H9 (cell line): ENCODE measurements at regions not wholly inside any gene's neighbourhood (a gene's known extent, or its start where the extent isn't known, plus 50 kb on each side); places are given as distances from the start of the nearest gene placed in this dataset.

ENCODE experiments used
- DNase-seq: peaks from one replicate; pipeline ENCODE4 v3.0.0-alpha.2; 2017
- H2AFZ ChIP-seq: one replicate; pipeline ENCODE4 v1.6.1; 2013; ENCODE audit warnings: mild to moderate bottlenecking, low read length, control low read depth, moderate library complexity
- H2AK5ac ChIP-seq: 2 replicates; pipeline ENCODE4 v1.6.1; 2013; ENCODE audit warnings: low read length, control low read depth, mixed read lengths; ENCODE audit not compliant: insufficient read length
- H2BK120ac ChIP-seq: one replicate; pipeline ENCODE4 v1.6.1; 2013; ENCODE audit warnings: low read depth, mild to moderate bottlenecking, low read length, control low read depth, inconsistent platforms; ENCODE audit not compliant: poor library complexity, severe bottlenecking
- H2BK12ac ChIP-seq: 2 replicates; pipeline ENCODE4 v1.6.1; 2013; ENCODE audit warnings: low read length, control low read depth, mixed read lengths, low read depth; ENCODE audit not compliant: insufficient read length
- H2BK15ac ChIP-seq: 2 replicates; pipeline ENCODE4 v1.6.1; 2013; ENCODE audit warnings: low read depth, low read length, control low read depth
- H2BK20ac ChIP-seq: one replicate; pipeline ENCODE4 v1.6.1; 2013; ENCODE audit warnings: low read depth, mild to moderate bottlenecking, low read length, control low read depth, inconsistent platforms; ENCODE audit not compliant: poor library complexity, severe bottlenecking
- H2BK5ac ChIP-seq: 2 replicates; pipeline ENCODE4 v1.6.1; 2013; ENCODE audit warnings: low read length, control low read depth, mixed read lengths; ENCODE audit not compliant: insufficient read length
- H3K14ac ChIP-seq: 2 replicates; pipeline ENCODE4 v1.6.1; 2013; ENCODE audit warnings: low read length, control low read depth; ENCODE audit not compliant: insufficient read depth
- H3K18ac ChIP-seq: 2 replicates; pipeline ENCODE4 v1.6.1; 2013; ENCODE audit warnings: low read depth, mild to moderate bottlenecking, mixed read lengths, low read length, control low read depth; ENCODE audit not compliant: insufficient read length
- H3K23ac ChIP-seq: 2 replicates; pipeline ENCODE4 v1.6.1; 2013; ENCODE audit warnings: low read length, control low read depth, mixed read lengths, low read depth; ENCODE audit not compliant: insufficient read length
- H3K23me2 ChIP-seq: 2 replicates; pipeline ENCODE4 v1.6.1; 2013; ENCODE audit warnings: low read depth, mild to moderate bottlenecking, mixed read lengths, low read length, control low read depth; ENCODE audit not compliant: insufficient read length, poor library complexity, severe bottlenecking
- H3K27ac ChIP-seq: 2 replicates; pipeline ENCODE4 v1.5.1; 2013; ENCODE audit warnings: low read length, control low read depth, mixed read lengths, low read depth; ENCODE audit not compliant: insufficient read length
- H3K27me3 ChIP-seq: 2 replicates; pipeline ENCODE4 v1.6.1; 2013; ENCODE audit warnings: low read length, control low read depth, inconsistent platforms; ENCODE audit not compliant: insufficient read depth
- H3K4ac ChIP-seq: 2 replicates; pipeline ENCODE4 v1.6.1; 2013; ENCODE audit warnings: low read depth, mild to moderate bottlenecking, control low read depth, inconsistent platforms, low read length, moderate library complexity
- H3K4me1 ChIP-seq: 2 replicates; pipeline ENCODE4 v1.6.1; 2013; ENCODE audit warnings: low read length, control low read depth, inconsistent platforms; ENCODE audit not compliant: insufficient read depth
- H3K4me2 ChIP-seq: 2 replicates; pipeline ENCODE4 v1.6.1; 2013; ENCODE audit warnings: low read length, control low read depth, mixed read lengths; ENCODE audit not compliant: insufficient read length, insufficient read depth
- H3K56ac ChIP-seq: 2 replicates; pipeline ENCODE4 v1.6.1; 2013; ENCODE audit warnings: low read depth, mild to moderate bottlenecking, mixed read lengths, low read length, control low read depth; ENCODE audit not compliant: insufficient read length
- H3K79me1 ChIP-seq: 2 replicates; pipeline ENCODE4 v1.6.1; 2013; ENCODE audit warnings: low read depth, mild to moderate bottlenecking, moderate library complexity, low read length, control low read depth, inconsistent platforms; ENCODE audit not compliant: insufficient read depth, poor library complexity, severe bottlenecking
- H3K79me2 ChIP-seq: 2 replicates; pipeline ENCODE4 v1.6.1; 2013; ENCODE audit warnings: low read length, control low read depth, inconsistent platforms; ENCODE audit not compliant: insufficient read depth
- H3K9ac ChIP-seq: 2 replicates; pipeline ENCODE4 v1.6.1; 2013; ENCODE audit warnings: low read length, control low read depth, mixed read lengths; ENCODE audit not compliant: insufficient read length; ENCODE audit errors: extremely low read depth
- H3K9me3 ChIP-seq: one replicate; pipeline ENCODE4 v1.6.1; 2013; ENCODE audit warnings: low read depth, low read length, inconsistent platforms; ENCODE audit not compliant: control insufficient read depth
- H3T11ph ChIP-seq: one replicate; pipeline ENCODE4 v1.6.1; 2013; ENCODE audit warnings: mild to moderate bottlenecking, low read length, control low read depth, inconsistent platforms
- H4K20me1 ChIP-seq: one replicate; pipeline ENCODE4 v1.6.1; 2013; ENCODE audit not compliant: control insufficient read depth, insufficient read length, insufficient read depth
- H4K5ac ChIP-seq: 2 replicates; pipeline ENCODE4 v1.6.1; 2013; ENCODE audit warnings: low read depth, mild to moderate bottlenecking, mixed read lengths, low read length, control low read depth; ENCODE audit not compliant: insufficient read length
- H4K8ac ChIP-seq: replicated peaks from 2 replicates; pipeline ENCODE4 v1.6.1; 2013; ENCODE audit warnings: low read length, control low read depth, mixed read lengths, low read depth; ENCODE audit not compliant: insufficient read length
- H4K91ac ChIP-seq: 2 replicates; pipeline ENCODE4 v1.6.1; 2013; ENCODE audit warnings: low read depth, mild to moderate bottlenecking, moderate library complexity, mixed read lengths, low read length, control low read depth; ENCODE audit not compliant: insufficient read length
- H3K27ac Mint-ChIP-seq, 3 experiments: 2 replicates in 2 of 3; 3 replicates in 1 of 3; pipeline ENCODE4 v1.8.0; 2020 to 2021; ENCODE audit warnings: mixed read lengths in 3 of 3, mild to moderate bottlenecking in 1 of 3, moderate library complexity in 1 of 3
- H3K27me3 Mint-ChIP-seq: 2 replicates; pipeline ENCODE4 v1.8.0; 2021; ENCODE audit warnings: low read depth, mild to moderate bottlenecking, moderate library complexity, mixed read lengths
- H3K36me3 Mint-ChIP-seq, 3 experiments: 2 replicates in 2 of 3; 3 replicates in 1 of 3; pipeline ENCODE4 v1.8.0; 2020 to 2021; ENCODE audit warnings: low read depth in 3 of 3, mixed read lengths in 3 of 3; ENCODE audit not compliant: insufficient read depth in 1 of 3
- H3K4me1 Mint-ChIP-seq, 2 experiments: 2 replicates each; pipeline ENCODE4 v1.8.0; 2020; ENCODE audit warnings: mixed read lengths in 2 of 2
- H3K4me3 Mint-ChIP-seq, 2 experiments: 2 replicates in 1 of 2; 3 replicates in 1 of 2; pipeline ENCODE4 v1.8.0; 2020 to 2021; ENCODE audit warnings: mild to moderate bottlenecking in 2 of 2, mixed read lengths in 2 of 2, moderate library complexity in 1 of 2
- H3K9me3 Mint-ChIP-seq, 2 experiments: 2 replicates in 1 of 2; 3 replicates in 1 of 2; pipeline ENCODE4 v1.8.0; 2020; ENCODE audit warnings: mild to moderate bottlenecking in 2 of 2, mixed read lengths in 2 of 2, moderate library complexity in 1 of 2
- WGBS: extraction: QIAGEN DNeasy Blood & Tissue Kit; methylation state at CpG from one replicate; pipeline ENCODE4 v1.1.7; 2013; ENCODE audit warnings: missing lambda C conversion rate, low lambda C conversion rate, mixed read lengths; ENCODE audit not compliant: insufficient read length; ENCODE audit errors: extremely low coverage; 5-methylcytosine and 5-hydroxymethylcytosine counted together
- TF ChIP-seq, protein P1 (sequence below): fragments of 200-600 bp; sonication (generic); conservative IDR thresholded peaks from 3 replicates; pipeline ENCODE4 v1.8.0; 2021; ENCODE audit warnings: antibody characterized with exemption, mild to moderate bottlenecking

DNA sequence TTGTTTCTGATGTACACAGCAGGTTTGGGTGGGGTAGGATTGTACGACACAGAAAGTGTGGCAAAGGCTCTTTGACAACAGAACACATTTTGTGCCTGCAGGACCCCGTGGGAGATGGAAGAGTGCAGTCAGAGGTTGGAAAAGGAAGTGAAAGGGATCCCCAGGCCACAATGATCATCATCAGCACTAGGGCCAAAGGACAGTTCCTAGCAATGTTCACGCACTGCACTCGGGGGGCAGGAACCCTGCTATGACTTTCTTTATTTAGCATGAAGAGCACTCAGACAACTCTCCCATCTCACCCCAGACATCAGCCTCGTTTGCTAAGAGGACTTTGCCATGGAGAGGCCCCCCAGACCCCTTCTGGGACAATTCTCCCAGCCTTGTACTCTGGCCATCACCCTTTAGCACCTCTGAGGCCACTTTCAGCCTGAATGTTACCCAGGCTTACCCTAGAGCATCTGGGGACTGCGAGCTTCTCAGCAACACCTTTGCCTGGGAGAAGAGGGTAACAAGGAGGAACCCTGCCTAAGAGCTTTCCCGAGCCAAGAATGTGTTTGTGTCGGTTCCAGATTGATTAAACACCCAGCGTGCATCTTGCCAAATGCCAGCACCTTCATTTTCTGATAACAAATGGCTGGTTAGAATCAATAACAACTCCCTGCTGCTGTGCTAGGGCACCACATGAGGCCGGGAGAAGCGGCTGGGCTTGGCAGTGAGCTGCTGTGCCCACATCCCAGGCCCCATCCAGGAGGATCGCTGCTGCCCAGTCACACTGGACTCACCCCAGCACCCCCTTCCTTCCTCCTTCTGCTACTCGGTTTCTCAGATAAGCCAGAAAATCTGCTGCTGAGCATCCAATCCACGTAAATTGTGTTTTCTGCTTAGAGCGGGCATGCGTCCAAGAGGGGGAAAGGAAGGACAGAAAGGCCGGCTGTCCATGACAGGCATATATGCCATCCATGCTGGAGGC is 633.1 kb downstream of the AJAP1 start:
- no peak overlapping the region for H3T11ph ChIP-seq
- no CpG with 5 or more reads among the region's 17 CpGs for WGBS
- TF ChIP-seq, protein P1, sequence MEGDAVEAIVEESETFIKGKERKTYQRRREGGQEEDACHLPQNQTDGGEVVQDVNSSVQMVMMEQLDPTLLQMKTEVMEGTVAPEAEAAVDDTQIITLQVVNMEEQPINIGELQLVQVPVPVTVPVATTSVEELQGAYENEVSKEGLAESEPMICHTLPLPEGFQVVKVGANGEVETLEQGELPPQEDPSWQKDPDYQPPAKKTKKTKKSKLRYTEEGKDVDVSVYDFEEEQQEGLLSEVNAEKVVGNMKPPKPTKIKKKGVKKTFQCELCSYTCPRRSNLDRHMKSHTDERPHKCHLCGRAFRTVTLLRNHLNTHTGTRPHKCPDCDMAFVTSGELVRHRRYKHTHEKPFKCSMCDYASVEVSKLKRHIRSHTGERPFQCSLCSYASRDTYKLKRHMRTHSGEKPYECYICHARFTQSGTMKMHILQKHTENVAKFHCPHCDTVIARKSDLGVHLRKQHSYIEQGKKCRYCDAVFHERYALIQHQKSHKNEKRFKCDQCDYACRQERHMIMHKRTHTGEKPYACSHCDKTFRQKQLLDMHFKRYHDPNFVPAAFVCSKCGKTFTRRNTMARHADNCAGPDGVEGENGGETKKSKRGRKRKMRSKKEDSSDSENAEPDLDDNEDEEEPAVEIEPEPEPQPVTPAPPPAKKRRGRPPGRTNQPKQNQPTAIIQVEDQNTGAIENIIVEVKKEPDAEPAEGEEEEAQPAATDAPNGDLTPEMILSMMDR, result no peak
- no peak overlapping the region for H4K91ac ChIP-seq
- H2BK15ac ChIP-seq, result no peak overlapping the region
- H3K79me2 ChIP-seq, result no peaks in the 10 kb centered on the region
- no peak overlapping the region for H3K4ac ChIP-seq
- no peak overlapping the region for H4K5ac ChIP-seq
- no peak overlapping the region for H3K9ac ChIP-seq
- DNase-seq, result no peak
- H2BK5ac ChIP-seq, result no peak overlapping the region
- H3K23me2 ChIP-seq, result no peaks in the 10 kb centered on the region
- H2BK120ac ChIP-seq, result no peak overlapping the region
- no peak overlapping the region for H3K27ac ChIP-seq
- H2AFZ ChIP-seq, result no peak overlapping the region
- Mint-ChIP-seq H3K9me3 (peaks cover 5 to 8% of the 10 kb centered on the region in 2 experiments; a peak in 4 of 5 replicates), H3K4me3 (no peak overlapping the region), H3K27me3 (peaks cover 32% of the 10 kb centered on the region), H3K36me3 (peaks cover 0 to 3% (median 0%) of the 10 kb centered on the region in 3 experiments; a peak in 2 of 7 replicates), H3K4me1 (no peaks in the 10 kb centered on the region), H3K27ac (no peak overlapping the region)
- no peak overlapping the region for H3K4me2 ChIP-seq
- H3K56ac ChIP-seq, result no peak overlapping the region
- H4K20me1 ChIP-seq, result no peaks in the 10 kb centered on the region
- H3K4me1 ChIP-seq, result no peaks in the 10 kb centered on the region
- no peak overlapping the region for H2BK20ac ChIP-seq
- H3K79me1 ChIP-seq, result no peaks in the 10 kb centered on the region
- H3K14ac ChIP-seq, result no peak overlapping the region
- H2BK12ac ChIP-seq, result no peak overlapping the region
- no peak overlapping the region for H3K23ac ChIP-seq
- no peak overlapping the region for H3K18ac ChIP-seq
- H4K8ac ChIP-seq, result no peak overlapping the region
- H2AK5ac ChIP-seq, result no peak overlapping the region
- no peaks in the 10 kb centered on the region for H3K9me3 ChIP-seq
- H3K27me3 ChIP-seq, result no peaks in the 10 kb centered on the region
